Tibial artery (tissue), 4 donors: ENCODE measurements at regions not wholly inside any gene's neighbourhood (a gene's known extent, or its start where the extent isn't known, plus 50 kb on each side); places are given as distances from the start of the nearest gene placed in this dataset.
"Not testable (repeated sequence)": the region's sequence is repeated elsewhere in the genome, so short reads cannot be mapped to it uniquely, and the experiment has no call there.

Source experiments
- DNase-seq, 2 donors: peaks; one replicate each; pipeline ENCODE4 v3.0.0-alpha.2; 2019
- H3K27ac ChIP-seq, 2 donors: fragments of 200-600 bp; sonication (generic) in 1 of 2; 1 replicate in 1 of 2; 2 replicates in 1 of 2; pipeline ENCODE4 v1.5.1; 2018 to 2019; ENCODE audit warnings: mild to moderate bottlenecking in 1 of 2
- H3K27me3 ChIP-seq, 2 donors: fragments of 200-600 bp; sonication (generic) in 1 of 2; one replicate each; pipeline versions ENCODE4 v1.5.1 to v1.6.0; 2016 to 2019
- H3K36me3 ChIP-seq, 3 donors: fragments of 200-600 bp; sonication (generic) in 2 of 3; one replicate each; pipeline ENCODE4 v1.5.1; 2016 to 2019; ENCODE audit warnings: mild to moderate bottlenecking in 2 of 3
- H3K4me1 ChIP-seq, 4 donors: fragments of 200-600 bp; sonication (generic) in 2 of 4; 1 replicate in 3 of 4; 2 replicates in 1 of 4; pipeline ENCODE4 v1.5.1; 2016 to 2019
- H3K4me3 ChIP-seq, 2 donors: fragments of 200-600 bp; sonication (generic) in 1 of 2; 1 replicate in 1 of 2; 2 replicates in 1 of 2; pipeline ENCODE4 v1.5.1; 2018 to 2019; ENCODE audit warnings: mild to moderate bottlenecking in 2 of 2
- H3K9me3 ChIP-seq, 3 donors: fragments of 200-600 bp; sonication (generic) in 1 of 3; one replicate each; pipeline ENCODE4 v1.5.1; 2016 to 2019
- CTCF ChIP-seq, 2 experiments: fragments of 200-600 bp in 1 of 2; fragments of 450-650 bp in 1 of 2; IDR thresholded peaks; one replicate each; pipeline ENCODE4 v1.5.1; 2017 to 2019; ENCODE audit warnings: antibody characterized with exemption in 2 of 2, mild to moderate bottlenecking in 1 of 2, moderate library complexity in 1 of 2
- intact Hi-C: fragments of 100-400 bp; cut with DNase I; formaldehyde crosslinking; loops from one replicate; pipeline ENCODE4 v1.15.0; 2023; ENCODE audit warnings: low total_unique reads

GRCh38 chrX:76509775-76510174 is 82.3 kb downstream of the MAGEE1 start:
- intact Hi-C loops, result no loop called here
- Histone ChIP-seq H3K36me3 (no peaks in the 10 kb centered on the region), H3K4me3 (no peak overlapping the region), H3K9me3 (peaks cover 0 to 7% (median 0%) of the 10 kb centered on the region in 3 donors), H3K27me3 (no peaks in the 10 kb centered on the region), H3K4me1 (no peaks in the 10 kb centered on the region), H3K27ac (no peak overlapping the region)
- no peak for DNase-seq
- no peak for TF ChIP-seq CTCF (IDR thresholded peaks at IDR 0.05)

- no peak overlapping the region for H3K27ac ChIP-seq
- no peak for TF ChIP-seq CTCF (IDR thresholded peaks at IDR 0.05)
- peaks cover 0 to 43% (median 18%) of the 10 kb centered on the region in 3 donors for H3K9me3 ChIP-seq
- H3K27me3 ChIP-seq, result no peaks in the 10 kb centered on the region
- H3K36me3 ChIP-seq, result no peaks in the 10 kb centered on the region
- no peak for DNase-seq
- intact Hi-C loops, result no loop called here
- no peaks in the 10 kb centered on the region for H3K4me1 ChIP-seq
- H3K4me3 ChIP-seq, result no peak overlapping the region
Observed at GRCh38 chrX:76517544-76517943, 90.0 kb downstream of the MAGEE1 start.

- intact Hi-C loops, result no loop called here
- H3K9me3 ChIP-seq, result peaks cover 0 to 36% (median 27%) of the 10 kb centered on the region in 3 donors
- DNase-seq, result no peak
- no peak overlapping the region for H3K4me3 ChIP-seq
- H3K36me3 ChIP-seq, result no peaks in the 10 kb centered on the region
- no peaks in the 10 kb centered on the region for H3K27me3 ChIP-seq
- no peak for TF ChIP-seq CTCF (IDR thresholded peaks at IDR 0.05)
- H3K27ac ChIP-seq, result no peak overlapping the region
- no peaks in the 10 kb centered on the region for H3K4me1 ChIP-seq
Observed at GRCh38 chrX:76520273-76521054, 93.0 kb downstream of the MAGEE1 start.

- H3K36me3 ChIP-seq, H3K4me1 ChIP-seq, intact Hi-C loops, DNase-seq, H3K4me3 ChIP-seq, H3K27me3 ChIP-seq, H3K27ac ChIP-seq: not testable (repeated sequence)
- H3K9me3 ChIP-seq, result peaks cover 0 to 17% (median 7%) of the 10 kb centered on the region in 3 donors
Observed at GRCh38 chrX:76535675-76536074, 108.2 kb downstream of the MAGEE1 start.

GRCh38 chrX:76538860-76539259 is 111.3 kb downstream of the MAGEE1 start:
- peaks cover 0 to 9% (median 3%) of the 10 kb centered on the region in 3 donors for H3K9me3 ChIP-seq
- no peak overlapping the region for H3K4me3 ChIP-seq
- no peaks in the 10 kb centered on the region for H3K27me3 ChIP-seq
- H3K36me3 ChIP-seq, result no peaks in the 10 kb centered on the region
- intact Hi-C loops, result no loop called here
- no peak overlapping the region for H3K27ac ChIP-seq
- no peaks in the 10 kb centered on the region for H3K4me1 ChIP-seq
- no peak for DNase-seq
- no peak for TF ChIP-seq CTCF (IDR thresholded peaks at IDR 0.05)

GRCh38 chrX:76543381-76543780 is 115.9 kb downstream of the MAGEE1 start:
- H3K27me3 ChIP-seq, H3K36me3 ChIP-seq, intact Hi-C loops, H3K4me1 ChIP-seq, DNase-seq, H3K4me3 ChIP-seq, H3K27ac ChIP-seq: not testable (repeated sequence)
- peaks cover 0 to 15% (median 5%) of the 10 kb centered on the region in 3 donors for H3K9me3 ChIP-seq
